C4-2B (cell line): ENCODE measurements at regions not wholly inside any gene's neighbourhood (a gene's known extent, or its start where the extent isn't known, plus 50 kb on each side); places are given as distances from the start of the nearest gene placed in this dataset.

ENCODE experiments used
- H3K27ac ChIP-seq: fragments of 450-650 bp; 2 replicates; pipeline ENCODE4 v1.5.1; 2017
- ZFX ChIP-seq: fragments of 450-650 bp; IDR thresholded peaks from 2 replicates; pipeline ENCODE4 v1.6.1; 2017
- TF ChIP-seq, protein P1 (sequence below): fragments of 450-650 bp; conservative IDR thresholded peaks from 2 replicates; pipeline ENCODE4 v1.5.1; 2017; ENCODE audit warnings: mild to moderate bottlenecking

DNA sequence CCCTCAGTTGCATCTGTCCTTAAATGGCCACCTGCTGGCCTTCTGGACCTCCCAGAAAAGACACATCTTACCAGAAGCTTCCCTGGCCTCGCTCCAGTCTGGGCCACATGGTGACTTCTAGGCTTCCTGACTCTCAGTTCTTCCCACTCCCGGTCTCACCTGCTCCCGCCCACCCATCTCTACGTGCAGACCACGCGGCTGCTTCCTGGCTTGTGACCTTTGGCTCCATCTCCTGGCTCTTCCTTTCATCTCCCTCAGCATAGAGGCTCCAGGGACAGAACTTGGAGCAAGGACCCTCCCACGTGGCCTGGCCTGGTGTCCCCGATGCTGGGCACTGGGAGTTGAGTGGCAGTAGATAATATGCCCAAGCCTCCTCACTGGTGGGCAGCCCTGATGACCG lies 124.9 kb upstream of the IRF2BP2 start:
- H3K27ac ChIP-seq, result no peak overlapping the region

DNA sequence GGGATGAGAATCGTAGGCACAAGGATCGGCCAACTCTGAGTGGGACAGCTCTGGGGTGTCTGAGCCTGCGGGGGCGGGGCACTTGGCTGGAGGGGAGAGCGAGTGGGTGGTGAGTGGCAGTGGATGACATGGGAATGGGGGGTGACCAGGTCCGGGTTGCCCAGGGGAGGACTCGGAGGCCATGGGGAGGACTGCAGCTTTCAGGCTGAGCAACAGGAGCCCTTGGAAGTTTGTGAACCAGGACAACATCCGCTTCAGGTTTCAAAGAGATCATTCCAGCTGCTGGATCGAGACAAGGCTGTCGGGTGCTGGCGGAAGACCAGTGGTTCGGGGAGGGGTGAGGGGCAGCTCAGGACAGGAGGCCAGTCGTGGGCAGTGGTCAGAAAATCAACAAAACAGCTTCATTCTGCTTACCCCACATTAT lies 124.4 kb upstream of the IRF2BP2 start:
- TF ChIP-seq, protein P1, sequence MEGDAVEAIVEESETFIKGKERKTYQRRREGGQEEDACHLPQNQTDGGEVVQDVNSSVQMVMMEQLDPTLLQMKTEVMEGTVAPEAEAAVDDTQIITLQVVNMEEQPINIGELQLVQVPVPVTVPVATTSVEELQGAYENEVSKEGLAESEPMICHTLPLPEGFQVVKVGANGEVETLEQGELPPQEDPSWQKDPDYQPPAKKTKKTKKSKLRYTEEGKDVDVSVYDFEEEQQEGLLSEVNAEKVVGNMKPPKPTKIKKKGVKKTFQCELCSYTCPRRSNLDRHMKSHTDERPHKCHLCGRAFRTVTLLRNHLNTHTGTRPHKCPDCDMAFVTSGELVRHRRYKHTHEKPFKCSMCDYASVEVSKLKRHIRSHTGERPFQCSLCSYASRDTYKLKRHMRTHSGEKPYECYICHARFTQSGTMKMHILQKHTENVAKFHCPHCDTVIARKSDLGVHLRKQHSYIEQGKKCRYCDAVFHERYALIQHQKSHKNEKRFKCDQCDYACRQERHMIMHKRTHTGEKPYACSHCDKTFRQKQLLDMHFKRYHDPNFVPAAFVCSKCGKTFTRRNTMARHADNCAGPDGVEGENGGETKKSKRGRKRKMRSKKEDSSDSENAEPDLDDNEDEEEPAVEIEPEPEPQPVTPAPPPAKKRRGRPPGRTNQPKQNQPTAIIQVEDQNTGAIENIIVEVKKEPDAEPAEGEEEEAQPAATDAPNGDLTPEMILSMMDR, result no peak
- no peak for TF ChIP-seq ZFX
- no peak overlapping the region for H3K27ac ChIP-seq

More for the DNA sequence above, 124.9 kb upstream of the IRF2BP2 start:
- TF ChIP-seq ZFX, result no peak
- TF ChIP-seq, protein P1, result no peak

DNA sequence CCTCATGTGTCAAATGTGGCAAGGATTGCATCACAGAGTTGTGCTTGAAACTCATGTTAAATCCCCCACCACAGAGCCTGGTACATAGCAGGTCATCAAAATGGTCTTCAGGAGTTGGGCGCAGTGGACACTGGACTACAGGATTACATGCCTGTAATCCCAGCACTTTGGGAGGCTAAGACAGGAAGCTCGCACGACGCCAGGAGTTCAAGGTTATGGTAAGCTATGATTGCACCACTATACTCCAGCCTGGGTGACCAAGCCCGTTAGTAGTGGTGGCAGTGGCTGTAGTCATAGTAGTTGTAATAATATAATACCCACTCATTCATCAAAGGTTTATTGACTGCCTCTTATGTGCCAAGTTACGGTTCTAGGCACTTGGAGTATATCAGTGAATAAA lies 123.4 kb upstream of the IRF2BP2 start:
- TF ChIP-seq, protein P1, result no peak
- TF ChIP-seq ZFX, result no peak
- no peak overlapping the region for H3K27ac ChIP-seq

DNA sequence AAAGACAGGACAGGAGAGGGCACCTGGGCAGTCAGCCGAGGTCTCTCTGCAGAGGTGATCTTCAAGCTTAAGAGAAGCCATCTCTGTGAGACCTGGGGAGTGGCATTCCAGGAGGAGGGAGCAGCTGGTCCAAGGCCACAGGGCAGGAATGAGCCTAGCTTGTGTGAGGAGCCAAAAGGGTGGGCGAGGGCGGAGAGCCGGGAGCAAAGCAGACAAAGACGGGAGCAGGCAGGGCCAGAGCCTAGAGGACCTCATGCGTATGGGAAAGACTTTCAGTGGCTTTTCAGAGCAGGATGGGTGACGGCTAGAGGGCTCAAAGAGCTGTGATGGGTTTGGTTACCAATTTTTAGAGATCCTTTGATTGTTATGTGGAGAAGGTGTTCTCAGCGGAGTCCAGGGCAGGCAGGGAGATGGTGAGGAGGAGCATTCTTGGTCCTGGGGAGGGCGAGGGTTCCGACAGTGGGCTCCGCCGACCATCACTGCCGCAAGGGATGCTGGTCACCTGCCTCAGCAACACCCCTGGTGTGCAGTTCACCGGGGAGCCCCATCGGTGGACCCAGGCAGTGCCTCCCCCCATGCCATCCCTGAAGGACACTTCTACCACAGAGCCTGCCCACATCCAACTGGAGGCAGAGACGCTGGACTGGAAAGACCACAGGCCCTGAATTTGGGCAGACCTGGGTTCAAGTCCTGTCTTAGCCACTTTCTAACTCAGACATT lies 122.9 kb upstream of the IRF2BP2 start:
- no peak overlapping the region for H3K27ac ChIP-seq
- TF ChIP-seq ZFX, result no peak

DNA sequence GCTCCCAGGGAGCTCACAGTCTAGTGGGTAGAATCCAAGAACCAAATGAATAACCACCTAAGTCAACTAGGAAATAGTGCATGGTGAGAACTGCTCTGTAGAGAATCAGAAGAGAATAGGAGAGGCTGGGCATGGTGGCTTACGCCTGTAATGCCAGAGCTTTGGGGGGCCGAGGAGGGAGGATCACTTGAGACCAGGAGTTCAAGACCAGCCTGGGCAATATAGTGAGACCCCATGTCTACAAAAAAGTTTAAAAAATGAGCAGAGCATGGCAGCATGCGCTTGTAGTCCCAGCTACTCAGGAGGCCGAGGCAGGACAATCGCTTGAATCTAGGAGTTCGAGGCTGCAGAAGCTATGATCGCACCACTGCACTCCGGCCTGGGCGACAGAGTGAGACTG lies 122.3 kb upstream of the IRF2BP2 start:
- no peak overlapping the region for H3K27ac ChIP-seq
- TF ChIP-seq, protein P1, result no peak

DNA sequence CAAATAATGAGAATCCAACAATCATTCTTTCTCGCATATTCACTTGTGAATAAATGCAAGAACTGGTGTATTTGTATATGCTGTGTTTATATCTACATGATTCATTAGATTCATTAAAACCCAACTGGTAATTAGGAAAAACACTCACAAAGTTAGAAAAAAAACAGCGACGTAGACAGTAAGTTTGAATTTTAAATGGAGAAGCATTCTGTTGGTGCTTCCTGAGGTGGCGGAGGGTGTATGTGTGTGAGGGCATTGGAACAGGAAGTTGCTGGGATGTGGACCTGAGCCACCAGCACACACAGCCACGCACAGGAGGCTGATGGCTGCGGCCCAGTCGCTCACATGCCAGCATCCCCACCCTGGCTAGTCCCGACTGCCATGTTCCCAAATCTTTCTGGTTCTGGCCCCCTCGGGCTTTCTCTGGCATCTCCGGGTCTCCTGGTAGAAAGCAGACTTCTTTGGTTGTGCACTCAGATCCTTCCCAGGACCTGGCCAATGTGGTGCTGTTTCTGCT lies 121.6 kb upstream of the IRF2BP2 start:
- no peak overlapping the region for H3K27ac ChIP-seq
- no peak for TF ChIP-seq ZFX
- TF ChIP-seq, protein P1, result no peak

DNA sequence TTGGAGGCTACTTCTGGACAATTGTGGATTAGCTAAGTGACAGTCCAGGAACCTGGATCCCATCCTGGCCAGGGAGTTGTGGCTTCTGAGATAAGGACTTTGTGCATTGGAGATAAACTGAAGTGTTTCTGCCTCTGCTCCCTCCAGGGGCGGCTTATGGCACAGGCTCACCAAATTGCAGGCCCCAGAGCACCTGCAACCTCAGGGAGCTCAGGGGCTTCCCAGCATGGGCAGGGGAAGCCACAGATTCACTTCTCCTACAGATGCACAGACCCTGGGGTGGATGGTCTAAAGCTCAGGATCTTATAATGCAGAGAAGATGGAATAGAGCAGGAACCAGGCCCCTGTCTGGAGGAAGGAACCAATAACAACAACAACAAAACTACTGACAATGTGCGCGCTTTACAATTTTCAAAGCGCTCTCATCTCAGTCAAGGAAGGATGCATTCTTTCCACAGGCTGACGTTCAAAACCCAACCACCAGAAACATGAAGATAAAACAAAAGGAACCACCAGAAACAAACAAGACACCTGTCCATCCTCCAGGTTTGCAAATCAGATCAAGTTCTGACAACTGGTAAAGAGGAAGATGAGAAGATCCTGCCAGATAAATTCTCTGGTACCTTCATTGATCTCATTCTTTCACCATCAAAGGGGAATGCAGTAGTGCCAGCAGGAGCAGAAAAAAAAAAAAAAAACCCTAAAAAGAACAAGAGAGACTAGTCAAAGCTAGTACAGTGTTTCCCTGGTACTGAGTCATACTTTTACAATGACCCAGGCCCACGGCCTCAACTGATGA lies 121.0 kb upstream of the IRF2BP2 start:
- no peak overlapping the region for H3K27ac ChIP-seq
- TF ChIP-seq ZFX, result no peak
- TF ChIP-seq, protein P1, result no peak

DNA sequence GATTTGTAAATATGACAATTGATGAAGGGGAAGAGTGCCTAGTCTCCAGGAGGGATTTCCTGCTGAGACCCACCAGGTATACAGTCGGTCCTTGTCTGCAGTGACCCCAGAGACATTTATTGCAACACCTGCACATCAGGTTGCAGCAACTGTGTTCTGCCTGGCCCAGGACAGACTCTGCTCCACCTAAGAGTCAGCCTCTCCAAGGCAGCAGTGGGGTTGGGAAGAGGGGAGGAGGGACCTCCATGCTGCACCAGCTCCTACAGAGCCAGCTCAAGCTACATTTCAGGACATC lies 120.4 kb upstream of the IRF2BP2 start:
- no peak overlapping the region for H3K27ac ChIP-seq
- TF ChIP-seq, protein P1, result no peak
- TF ChIP-seq ZFX, result no peak
